ENCODE measurements at regions not wholly inside any gene's neighbourhood (a gene's known extent, or its start where the extent isn't known, plus 50 kb on each side); places are given as distances from the start of the nearest gene placed in this dataset.

DNA sequence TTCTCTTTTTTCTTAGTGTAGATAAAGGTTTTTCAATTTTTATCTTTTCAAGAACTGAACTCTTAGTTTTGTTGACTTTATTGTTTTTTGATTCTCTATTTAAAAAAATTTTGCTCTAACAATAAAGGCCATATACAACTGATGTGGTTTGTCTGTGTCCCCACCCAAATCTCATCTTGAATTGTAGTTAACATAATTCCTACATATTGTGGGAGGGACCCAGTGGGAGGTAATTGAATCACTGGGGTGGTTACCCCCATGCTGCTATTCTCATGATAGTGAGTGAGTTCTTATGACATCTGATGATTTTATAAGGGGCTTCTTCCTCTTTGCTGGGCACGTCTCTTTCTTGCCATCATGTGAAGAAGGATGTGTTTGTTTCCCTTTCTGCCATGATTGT lies 199.8 kb downstream of the DHX35 start:
- Histone ChIP-seq H3K14ac (ENCODE audit: insufficient read length) (no peak overlapping the region), H2AFZ (ENCODE audit: low read length) (no peak overlapping the region), H3K27me3 (replicated peaks in 1 of 4; ENCODE audit: control insufficient read depth in 3 of 4, extremely low read depth in 1 of 4, insufficient read depth in 3 of 4, low read length in 3 of 4) (no peaks in the 10 kb centered on the region), H3K79me1 (ENCODE audit: low read depth, low read length) (no peaks in the 10 kb centered on the region), H3K4me2 (ENCODE audit: insufficient read depth in 1 of 2, low read depth in 2 of 2, low read length in 2 of 2) (no peak overlapping the region), H4K8ac (ENCODE audit: extremely low read depth, insufficient read depth, low read length) (no peak overlapping the region), H3K27ac (ENCODE audit: low read depth, low read length) (no peak overlapping the region), H4K20me1 (replicated peaks in 1 of 2; ENCODE audit: control insufficient read depth in 1 of 2, insufficient read depth in 2 of 2, low read length in 2 of 2) (no peaks in the 10 kb centered on the region), H3K36me3 (ENCODE audit: control insufficient read depth in 2 of 4, insufficient read depth in 4 of 4, low read length in 3 of 4) (no peaks in the 10 kb centered on the region), H3K9ac (replicated peaks in 1 of 4; ENCODE audit: extremely low read depth in 1 of 4, low read depth in 3 of 4, low read length in 3 of 4) (no peak overlapping the region), H3K4me1 (replicated peaks in 1 of 4; ENCODE audit: control insufficient read depth in 3 of 4, insufficient read depth in 4 of 4, low read length in 3 of 4) (no peaks in the 10 kb centered on the region), H2BK20ac (ENCODE audit: low read length) (no peak overlapping the region), H2AK5ac (ENCODE audit: low read depth, low read length) (no peak overlapping the region), H3K9me3 (ENCODE audit: insufficient read depth in 2 of 2, low read depth in 1 of 2, low read length in 1 of 2) (no peaks in the 10 kb centered on the region), H3K23ac (ENCODE audit: insufficient read length) (no peak overlapping the region), H2BK120ac (replicated peaks; ENCODE audit: low read depth, low read length) (no peak overlapping the region), H2BK5ac (ENCODE audit: low read depth, low read length) (no peak overlapping the region), H4K91ac (replicated peaks; ENCODE audit: insufficient read length, low read length) (no peak overlapping the region), H4K5ac (ENCODE audit: insufficient read length, low read depth, low read length) (no peak overlapping the region), H2BK12ac (ENCODE audit: low read depth, low read length) (no peak overlapping the region), H3K56ac (replicated peaks; ENCODE audit: insufficient read length, low read depth, low read length) (no peak overlapping the region), H3K18ac (ENCODE audit: extremely low read depth, low read length) (no peak overlapping the region), H3K4me3 (ENCODE audit: extremely low read depth in 1 of 4, insufficient read depth in 2 of 4, low read depth in 3 of 4, low read length in 4 of 4) (no peak overlapping the region), H3K23me2 (ENCODE audit: low read depth, low read length) (no peaks in the 10 kb centered on the region), H3K79me2 (ENCODE audit: control insufficient read depth in 1 of 2, insufficient read depth in 2 of 2, low read length in 2 of 2) (no peaks in the 10 kb centered on the region), H2BK15ac (ENCODE audit: low read length) (no peak overlapping the region), H3K4ac (replicated peaks; ENCODE audit: insufficient read length, low read depth, low read length) (no peak overlapping the region)
- CTCF ChIA-PET (ENCODE audit: partially characterized antibody) = no interaction called here
- TF ChIP-seq, protein P1, sequence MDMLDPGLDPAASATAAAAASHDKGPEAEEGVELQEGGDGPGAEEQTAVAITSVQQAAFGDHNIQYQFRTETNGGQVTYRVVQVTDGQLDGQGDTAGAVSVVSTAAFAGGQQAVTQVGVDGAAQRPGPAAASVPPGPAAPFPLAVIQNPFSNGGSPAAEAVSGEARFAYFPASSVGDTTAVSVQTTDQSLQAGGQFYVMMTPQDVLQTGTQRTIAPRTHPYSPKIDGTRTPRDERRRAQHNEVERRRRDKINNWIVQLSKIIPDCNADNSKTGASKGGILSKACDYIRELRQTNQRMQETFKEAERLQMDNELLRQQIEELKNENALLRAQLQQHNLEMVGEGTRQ (IDR thresholded peaks at IDR 0.05; ENCODE audit: low read length) = no peak
- TF ChIP-seq TCF12 (IDR thresholded peaks at IDR 0.05; ENCODE audit: low read depth, low read length) (no peak), SIN3A (conservative IDR thresholded peaks at IDR 0.05 in 1 of 2, IDR thresholded peaks at IDR 0.05 in 1 of 2; ENCODE audit: low read depth in 1 of 2, low read length in 2 of 2) (no peak), BCL11A (IDR thresholded peaks at IDR 0.05; ENCODE audit: low read depth in 2 of 2, low read length in 2 of 2) (no peak), EP300 (IDR thresholded peaks at IDR 0.05; ENCODE audit: borderline replicate concordance in 1 of 2, low read depth in 2 of 2, low read length in 2 of 2) (no peak), ASH2L (IDR thresholded peaks at IDR 0.05; ENCODE audit: low read length) (no peak), POLR2A (IDR thresholded peaks at IDR 0.05; ENCODE audit: control extremely low read depth in 1 of 2, low read depth in 2 of 2, low read length in 2 of 2) (no peak), TAF7 (optimal IDR thresholded peaks at IDR 0.05; ENCODE audit: borderline replicate concordance, low read depth, low read length) (no peak), RAD21 (IDR thresholded peaks at IDR 0.05 in 1 of 2, conservative IDR thresholded peaks at IDR 0.05 in 1 of 2; ENCODE audit: low read depth in 2 of 2, low read length in 2 of 2) (no peak), SUZ12 (IDR thresholded peaks at IDR 0.05; ENCODE audit: low read length) (no peak)
- TF ChIP-seq, protein P2, sequence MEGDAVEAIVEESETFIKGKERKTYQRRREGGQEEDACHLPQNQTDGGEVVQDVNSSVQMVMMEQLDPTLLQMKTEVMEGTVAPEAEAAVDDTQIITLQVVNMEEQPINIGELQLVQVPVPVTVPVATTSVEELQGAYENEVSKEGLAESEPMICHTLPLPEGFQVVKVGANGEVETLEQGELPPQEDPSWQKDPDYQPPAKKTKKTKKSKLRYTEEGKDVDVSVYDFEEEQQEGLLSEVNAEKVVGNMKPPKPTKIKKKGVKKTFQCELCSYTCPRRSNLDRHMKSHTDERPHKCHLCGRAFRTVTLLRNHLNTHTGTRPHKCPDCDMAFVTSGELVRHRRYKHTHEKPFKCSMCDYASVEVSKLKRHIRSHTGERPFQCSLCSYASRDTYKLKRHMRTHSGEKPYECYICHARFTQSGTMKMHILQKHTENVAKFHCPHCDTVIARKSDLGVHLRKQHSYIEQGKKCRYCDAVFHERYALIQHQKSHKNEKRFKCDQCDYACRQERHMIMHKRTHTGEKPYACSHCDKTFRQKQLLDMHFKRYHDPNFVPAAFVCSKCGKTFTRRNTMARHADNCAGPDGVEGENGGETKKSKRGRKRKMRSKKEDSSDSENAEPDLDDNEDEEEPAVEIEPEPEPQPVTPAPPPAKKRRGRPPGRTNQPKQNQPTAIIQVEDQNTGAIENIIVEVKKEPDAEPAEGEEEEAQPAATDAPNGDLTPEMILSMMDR (IDR thresholded peaks at IDR 0.05; ENCODE audit: control extremely low read depth in 1 of 3, insufficient read depth in 1 of 3, low read depth in 1 of 3, low read length in 3 of 3) = no peak
- DNase-seq (ENCODE audit: low read depth in 1 of 2, low spot score in 2 of 2) (peak in 1 of 2 experiments; percentile 11), FAIRE-seq (no peak)
- POLR2A ChIA-PET (ENCODE audit: partially characterized antibody) = no interaction called here
- 82% methylated on average over 1 of the region's 1 CpG; no CpG with 5 or more reads in 1 of the 2 experiments for whole genome bisulfite sequencing, 2 experiments (ENCODE audit: extremely low coverage in 1 of 2, insufficient coverage in 1 of 2, insufficient read length in 1 of 2, insufficient replicate concordance in 2 of 2, low coverage in 1 of 2, low lambda C conversion rate in 2 of 2, missing lambda C conversion rate in 1 of 2)
